Inferior parietal cortex (tissue), 1 donor: ENCODE measurements at regions not wholly inside any gene's neighbourhood (a gene's known extent, or its start where the extent isn't known, plus 50 kb on each side); places are given as distances from the start of the nearest gene placed in this dataset.
"Not testable (repeated sequence)": the region's sequence is repeated elsewhere in the genome, so short reads cannot be mapped to it uniquely, and the experiment has no call there.

Experiments
- DNase-seq: peaks from one replicate; pipeline ENCODE4 v3.0.0-alpha.2; 2016; ENCODE audit errors: extremely low spot score

DNA sequence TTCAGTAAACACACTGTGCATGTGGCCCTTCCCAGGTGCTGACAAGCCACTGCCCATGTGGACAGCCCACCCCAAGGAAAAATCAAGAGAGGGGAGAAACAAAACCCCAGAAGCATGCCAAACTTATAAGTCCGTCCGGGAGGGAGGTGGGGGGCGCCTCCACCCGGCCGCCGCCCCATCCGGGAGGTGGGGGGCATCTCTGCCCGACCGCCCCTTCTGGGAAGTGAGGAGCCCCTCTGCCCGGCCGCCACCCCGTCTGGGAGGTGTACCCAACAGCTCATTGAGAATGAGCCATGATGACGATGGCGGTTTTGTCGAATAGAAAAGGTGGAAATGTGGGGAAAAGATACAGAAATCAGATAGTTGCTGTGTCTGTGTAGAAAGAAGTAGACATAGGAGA is 53.8 kb upstream of the C2CD4B start:
- DNase-seq: no peak

DNA sequence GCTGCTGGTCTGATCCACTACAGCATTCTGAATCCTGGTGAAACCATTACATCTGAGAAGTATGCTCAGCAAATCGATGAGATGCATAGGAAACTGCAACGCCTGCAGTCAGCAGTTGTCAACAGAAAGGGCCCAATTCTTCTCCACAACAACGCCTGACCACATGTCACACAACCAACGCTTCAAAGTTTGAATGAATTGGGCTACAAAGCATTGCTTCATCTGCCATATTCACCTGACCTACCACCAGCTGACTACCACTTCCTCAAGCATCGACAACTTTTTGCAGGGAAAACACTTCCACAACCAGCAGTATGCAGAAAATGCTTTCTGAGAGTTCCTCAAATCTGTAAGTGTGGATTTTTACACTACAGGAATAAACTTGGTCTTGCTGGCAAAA is 54.7 kb upstream of the C2CD4B start:
- no peak for DNase-seq

DNA sequence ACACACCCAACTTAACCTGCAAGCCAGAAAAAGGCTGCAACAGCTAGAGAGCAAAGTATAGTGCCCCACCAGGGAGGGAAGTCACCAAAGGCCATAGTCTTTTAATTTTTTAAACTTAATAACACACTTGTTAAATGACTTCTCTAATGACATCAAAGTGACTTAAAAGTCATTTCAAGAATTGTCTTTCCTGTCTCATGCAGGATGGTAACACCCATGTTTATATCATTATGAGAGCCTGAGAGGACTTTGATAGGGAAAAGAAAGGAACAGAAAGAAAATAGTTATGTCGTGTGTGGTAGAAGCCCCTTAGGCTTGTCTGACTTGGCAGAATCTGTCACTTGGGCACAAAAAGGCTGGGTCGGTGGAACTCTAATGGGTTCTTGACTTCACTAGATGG is 57.9 kb upstream of the C2CD4B start:
- DNase-seq: no peak

DNA sequence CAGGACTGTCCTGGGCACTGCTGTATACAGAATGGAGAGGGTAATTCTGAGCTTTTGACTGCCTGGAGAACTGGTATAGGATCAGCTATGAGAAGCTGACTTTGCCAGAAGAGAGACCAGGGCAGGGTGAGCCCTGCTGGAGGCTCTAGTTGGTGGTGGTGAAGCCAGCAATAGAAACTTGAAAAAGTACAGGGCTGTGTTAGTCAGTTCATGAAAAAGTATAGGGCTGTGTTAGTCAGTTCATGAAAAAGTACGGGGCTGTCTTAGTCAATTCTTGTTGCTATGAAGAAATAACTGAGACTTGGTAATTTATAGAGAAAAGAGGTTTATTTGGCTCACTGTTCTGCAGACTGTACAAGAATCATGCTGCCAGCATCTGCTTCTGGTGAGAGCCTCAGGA is 63.5 kb upstream of the C2CD4B start:
- DNase-seq: no peak

DNA sequence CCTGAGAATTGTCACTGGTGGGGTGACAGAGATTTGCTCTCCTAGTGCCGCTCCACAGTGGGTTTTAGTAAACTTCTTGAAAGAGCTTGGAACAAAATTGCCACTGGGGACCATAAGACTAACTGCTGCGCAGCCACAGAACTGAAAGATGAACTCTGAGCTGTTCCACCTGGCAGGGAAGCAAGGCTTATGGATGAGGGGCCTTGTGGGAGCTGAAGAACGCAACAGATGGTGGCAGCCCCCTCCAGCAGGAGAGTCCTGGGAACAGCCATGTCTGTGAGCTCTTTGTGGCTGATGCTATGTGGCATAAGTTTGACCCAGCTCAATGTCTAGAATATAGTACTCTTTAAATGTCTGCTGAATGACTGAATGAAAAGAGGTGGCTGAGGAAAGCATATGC is 66.8 kb upstream of the C2CD4B start:
- DNase-seq: no peak

DNA sequence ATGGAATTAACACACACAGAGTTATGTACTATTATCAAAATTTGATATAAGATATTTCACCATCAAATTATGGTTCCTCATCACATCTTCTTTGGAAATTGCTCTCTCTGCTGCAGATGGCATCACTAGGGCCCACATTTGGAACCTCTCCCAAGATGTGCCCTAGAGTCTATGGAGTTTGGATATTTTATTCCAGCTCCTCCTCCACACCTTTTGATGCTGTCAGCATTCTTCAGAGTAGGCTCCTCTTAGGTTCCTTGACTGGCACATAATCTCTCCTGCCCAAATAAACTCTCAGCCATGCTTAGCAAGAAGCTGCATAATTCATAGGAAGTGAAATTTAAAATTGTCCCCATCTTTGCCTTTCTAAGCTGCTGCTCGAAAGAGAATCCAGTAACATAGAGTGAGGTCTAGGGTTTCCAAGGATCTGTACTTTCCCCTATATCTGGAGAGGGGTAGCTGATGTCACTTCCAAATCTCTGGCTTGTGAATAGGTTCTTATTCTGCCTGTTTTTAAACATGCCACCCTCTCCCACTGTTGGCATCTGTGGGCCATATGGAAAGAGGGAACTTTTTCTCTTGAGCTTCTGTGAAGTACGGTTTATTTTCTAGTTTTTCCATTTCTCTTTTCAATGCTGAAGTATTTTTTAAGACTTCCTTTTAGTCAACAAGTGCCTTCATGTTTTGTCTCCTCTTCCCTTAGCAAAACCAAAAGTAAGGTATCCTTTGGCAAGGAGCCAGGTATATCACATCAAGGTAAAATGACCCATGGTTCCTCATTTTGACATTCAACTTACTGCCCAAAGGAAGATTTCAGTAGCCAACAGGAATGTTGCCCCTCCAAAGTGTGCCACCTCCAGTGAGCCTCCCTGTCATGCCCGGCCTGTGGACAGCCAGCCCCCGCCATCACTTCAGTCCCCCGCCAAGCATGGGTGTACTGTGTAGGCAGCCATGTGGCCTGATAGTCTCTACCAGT is 75.3 kb upstream of the C2CD4B start:
- no peak for DNase-seq

DNA sequence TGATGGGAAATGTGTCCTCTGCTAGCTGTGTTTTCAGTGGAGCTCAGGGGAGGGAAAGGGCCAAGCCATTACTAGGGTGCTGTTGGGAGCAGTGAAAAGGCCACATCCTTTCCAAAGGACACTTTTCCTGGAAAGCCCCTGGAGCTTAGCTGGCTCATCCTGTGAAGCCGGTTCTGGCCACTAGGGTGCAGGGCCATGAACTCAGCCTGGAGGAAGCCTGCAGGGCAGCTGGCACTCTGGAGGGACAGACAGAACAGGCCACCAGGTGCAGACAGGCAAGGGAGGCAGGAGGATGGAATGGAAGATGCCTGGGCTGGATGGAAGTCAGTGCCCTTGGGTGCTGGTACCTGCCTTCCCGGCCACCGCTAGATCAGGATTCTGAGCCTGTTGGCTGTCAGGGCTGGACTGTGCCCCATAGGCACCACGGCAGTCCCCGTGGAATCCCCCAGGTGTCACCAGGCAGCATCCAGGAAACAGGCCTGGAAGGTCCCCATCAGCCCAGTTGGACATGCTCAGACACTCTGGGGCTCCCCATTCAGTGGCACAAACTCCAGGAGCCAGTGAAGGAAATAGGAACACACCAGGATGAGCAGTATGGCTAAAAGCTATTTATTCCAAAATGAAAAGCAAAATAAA is 76.2 kb upstream of the C2CD4B start:
- no peak for DNase-seq

DNA sequence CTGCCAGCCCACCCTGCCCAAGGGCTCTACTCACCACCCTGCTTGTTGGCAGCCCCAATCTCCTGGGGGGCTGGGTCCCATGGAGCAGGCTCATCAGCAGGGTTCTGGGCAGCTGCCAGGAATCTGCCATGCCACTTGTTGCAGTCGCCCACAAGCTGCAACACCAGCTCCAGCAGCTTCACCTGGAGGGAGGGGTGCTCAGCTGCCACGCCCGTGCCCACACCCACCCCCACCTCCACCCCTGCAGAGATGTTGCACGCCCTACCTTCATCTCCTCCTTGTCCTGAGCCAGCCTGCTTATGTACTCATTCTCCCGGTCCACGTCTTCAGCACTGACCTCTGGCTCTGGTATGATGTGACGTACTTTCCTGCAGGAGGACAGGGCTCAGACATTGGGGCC is 77.9 kb upstream of the C2CD4B start:
- DNase-seq: no peak

DNA sequence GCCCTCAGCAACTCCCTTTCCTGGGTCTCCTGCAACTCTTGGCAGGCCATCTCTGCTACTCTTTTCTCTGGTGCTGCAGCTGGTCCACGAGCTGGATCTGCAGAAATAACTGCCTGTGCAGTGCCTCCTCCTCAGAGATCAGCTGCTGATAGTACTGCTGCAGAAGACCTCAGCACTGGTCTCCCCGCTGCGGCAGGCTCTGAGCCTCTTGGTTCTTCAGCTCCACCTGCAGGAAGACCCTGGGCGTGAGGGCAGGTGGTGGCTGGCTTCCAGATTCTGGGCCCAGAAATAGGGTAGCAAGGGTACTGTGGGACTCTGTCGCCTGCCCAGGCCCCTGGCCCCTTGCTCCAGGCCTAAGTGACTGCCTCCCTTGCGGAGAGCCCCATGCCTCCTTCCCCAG is 79.7 kb upstream of the C2CD4B start:
- DNase-seq: no peak

DNA sequence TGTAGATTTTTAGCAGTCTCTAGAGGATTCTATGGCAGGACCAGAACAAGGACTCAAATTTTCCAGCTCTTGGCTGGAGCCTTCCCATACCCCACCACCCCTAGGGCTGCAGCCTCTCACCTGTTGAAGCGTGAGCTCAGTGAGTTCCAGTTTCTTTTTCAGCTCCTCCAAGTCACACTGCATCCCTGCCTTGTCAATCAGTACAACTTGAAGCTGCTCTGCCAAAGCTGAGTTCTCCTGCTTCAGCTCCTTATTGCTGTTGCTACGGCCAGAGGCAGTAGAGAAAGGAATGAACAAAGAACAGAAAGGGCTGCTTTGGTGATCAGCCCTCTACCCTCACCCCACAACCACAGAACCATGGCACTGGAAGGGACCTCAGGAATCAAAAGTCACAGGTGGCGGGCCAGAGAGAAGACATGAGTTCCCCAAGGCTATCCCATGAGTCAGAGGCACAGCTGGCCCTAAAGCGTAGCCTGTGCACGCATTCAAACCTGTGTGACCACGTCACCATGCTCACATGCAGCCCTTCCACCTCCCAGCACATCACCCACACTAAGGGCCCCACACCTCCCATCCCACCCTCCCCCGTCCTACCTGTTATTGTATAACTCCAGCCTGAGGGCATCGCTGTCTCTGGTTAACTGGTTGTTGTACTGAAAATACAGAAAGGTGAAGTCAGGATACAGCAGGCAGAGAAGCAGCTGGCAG is 83.3 kb upstream of the C2CD4B start:
- DNase-seq: no peak

DNA sequence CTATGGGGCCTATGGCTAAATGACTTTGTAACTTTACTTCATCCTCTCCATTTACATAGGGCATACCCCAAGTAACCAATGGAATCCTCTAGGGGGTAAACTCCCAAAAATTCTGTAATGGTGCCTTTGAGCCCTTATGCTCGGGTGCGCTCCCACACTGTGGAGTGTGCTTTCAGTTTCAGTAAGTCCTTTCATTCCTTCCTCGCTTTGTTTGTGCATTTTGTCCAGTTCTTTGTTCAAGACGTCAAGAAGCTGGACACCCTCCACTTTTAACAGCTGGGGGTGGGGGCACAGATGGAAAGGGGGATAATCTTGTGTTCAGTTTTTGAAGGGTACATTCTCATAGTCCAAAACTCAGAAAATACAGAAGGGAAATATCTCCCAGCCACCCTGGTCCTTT is 84.4 kb upstream of the C2CD4B start:
- no peak for DNase-seq

DNA sequence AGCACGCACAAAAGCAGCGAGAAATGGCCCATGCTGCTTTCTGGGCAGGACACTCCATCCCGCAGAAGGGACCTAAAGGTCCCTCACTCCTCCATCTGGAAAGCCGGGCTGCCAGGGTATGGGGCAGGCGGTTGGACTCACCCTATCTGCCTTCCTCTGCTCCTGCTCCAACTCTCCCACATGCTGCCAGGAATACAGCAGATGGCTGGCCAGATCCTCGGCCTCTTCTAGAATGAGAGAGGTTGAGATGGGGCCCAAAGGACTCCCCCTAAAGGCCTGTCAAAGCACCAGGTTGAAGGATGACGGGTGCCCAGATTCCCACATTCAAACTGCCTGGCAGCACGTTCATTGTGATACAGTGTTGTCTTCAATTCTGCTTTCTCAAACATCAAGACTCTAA is 85.1 kb upstream of the C2CD4B start:
- no peak for DNase-seq

DNA sequence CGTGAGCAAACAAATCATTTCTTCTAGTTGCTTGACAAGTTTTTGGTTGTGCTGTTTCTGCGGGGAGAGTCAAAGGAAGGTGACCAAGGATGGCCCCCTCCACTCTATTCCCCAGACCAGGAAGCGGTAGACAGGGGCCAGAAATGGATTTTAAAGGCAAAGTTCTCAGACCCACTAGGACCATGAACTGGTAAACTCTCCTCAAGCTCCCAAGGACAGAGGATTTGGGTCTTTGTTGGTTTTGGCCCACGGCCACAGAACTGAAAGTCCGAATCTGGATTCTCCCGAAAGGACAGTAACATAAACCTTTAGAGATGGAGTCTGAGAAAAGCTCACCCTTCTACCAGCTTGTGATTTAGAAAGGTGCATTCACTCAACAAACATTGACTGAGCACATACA is 85.9 kb upstream of the C2CD4B start:
- DNase-seq: no peak

DNA sequence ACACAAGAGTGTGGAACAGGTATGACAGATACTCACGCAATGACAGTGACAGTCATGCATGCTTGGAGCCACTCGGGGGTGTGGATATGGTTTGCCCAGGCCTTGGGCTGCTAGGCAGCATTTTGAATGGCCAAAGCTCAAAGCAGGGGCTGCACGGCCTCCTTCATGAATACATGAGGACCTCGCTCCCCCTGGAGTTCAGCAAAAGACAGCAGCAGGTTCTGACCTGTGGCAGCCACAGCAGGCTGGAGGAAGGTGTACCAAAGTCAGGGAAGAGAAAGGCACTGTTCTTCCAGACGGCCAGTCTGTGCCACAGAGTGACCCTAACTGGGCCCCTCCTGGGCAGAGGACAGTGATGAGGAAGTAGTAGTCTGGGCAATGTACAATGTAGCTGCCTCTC is 88.2 kb upstream of the C2CD4B start:
- no peak for DNase-seq

DNA sequence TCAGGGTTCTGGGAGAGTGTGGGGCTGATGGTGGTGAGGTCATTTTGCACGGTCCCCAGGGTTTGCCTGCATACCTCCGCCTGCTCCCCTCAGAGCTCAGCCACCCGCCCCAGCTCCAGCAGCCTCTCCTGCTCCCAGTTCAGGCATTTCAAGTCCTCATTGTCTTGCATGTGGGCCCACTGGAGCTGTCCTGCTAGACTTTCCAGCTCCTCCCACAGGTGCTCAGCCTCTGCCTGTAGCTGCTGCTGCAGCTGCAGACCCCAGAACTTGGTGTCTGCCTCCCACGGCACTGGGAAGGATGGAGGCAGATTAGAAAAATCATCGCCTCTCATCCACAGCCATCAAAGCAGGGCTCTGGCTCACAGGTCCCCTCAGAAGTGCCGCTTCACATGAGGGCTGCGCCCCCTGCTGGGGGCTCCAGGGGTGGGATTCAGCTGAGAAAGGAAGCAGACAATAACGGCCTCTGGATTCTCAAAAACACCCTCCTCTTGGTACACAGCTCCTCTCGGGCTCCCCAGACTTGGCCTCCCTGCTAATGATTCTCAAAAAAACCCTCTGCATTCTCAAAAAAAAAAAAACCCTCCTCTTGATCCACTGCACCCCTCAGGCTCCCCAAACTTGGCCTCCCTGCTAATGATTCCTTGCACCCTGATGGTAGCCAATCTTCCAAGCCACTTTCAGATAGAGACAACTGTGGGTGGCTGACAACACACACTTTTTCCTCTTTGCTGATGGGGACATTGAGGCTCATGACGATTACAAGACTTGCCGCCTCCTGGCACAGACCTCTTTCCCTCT is 89.3 kb upstream of the C2CD4B start:
- peak; percentile 13 for DNase-seq

DNA sequence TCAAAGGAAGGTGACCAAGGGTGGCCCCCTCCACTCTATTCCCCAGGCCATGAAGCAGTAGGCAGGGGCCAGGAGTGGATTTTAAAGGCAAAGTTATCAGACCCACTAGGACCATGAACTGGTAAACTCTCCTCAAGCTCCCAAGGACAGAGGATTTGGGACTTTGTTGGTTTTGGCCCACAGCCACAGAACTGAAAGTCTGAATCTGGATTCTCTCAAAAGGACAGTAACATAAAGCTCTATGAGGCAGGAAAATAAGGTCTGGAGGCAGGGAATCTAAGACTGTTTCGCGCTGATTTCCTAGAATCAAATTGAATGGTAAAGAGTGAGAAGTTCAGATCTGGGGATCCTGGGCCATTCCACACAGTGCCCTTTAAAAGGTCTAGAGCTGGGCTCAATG is 91.3 kb upstream of the C2CD4B start:
- DNase-seq: not testable (repeated sequence)

DNA sequence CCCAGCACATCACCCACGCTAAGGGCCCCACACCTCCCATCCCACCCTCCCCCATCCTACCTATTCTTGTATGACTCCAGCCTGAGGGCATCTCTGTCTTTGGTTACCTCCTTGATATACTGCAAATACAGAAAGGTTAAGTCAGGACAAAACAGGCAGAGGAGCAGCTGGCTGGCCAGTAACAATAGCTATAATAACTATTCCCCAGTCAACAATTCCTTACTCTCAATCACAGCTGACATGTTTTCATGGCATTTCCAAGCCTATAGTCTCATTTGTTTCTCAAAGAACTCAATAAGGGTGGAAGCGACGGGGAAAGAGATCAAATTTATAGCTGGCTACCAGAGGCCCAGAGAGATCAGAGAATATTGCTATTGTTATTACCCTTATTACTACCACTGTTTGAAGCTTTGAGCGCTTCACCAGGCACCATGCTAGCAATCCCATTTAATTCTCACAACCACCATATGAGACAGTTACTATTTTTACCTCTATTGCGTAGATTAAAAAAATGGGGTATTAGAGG is 93.0 kb upstream of the C2CD4B start:
- DNase-seq: no peak

DNA sequence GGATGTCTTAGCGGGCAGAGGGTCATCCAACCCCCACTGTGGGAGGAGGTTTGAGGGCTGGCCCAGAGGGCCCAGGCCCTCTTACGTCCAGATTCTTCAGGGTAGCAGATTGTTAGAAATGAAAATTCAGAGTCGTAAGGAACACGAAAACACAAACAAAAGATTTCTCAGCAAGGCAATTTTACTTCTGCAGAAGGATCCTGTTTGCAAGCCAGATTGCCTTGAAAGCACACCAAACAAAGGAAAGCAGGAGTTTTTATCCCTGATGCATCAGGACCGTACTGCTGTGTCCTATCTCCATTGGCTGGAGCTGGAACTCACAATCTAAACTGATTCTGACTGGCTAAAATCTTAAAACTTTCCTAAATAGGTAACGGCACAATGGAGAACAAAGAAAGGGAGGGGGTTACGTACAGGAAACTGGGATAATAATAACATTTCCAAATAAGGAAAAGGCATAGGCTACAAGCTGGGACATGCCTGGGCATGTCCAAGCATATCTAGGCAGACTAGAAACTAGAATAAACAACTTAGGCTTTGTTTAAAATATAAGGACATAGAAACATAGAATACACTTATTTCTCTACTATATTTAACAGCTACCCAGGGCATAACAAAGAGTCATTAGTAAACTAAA is 97.3 kb upstream of the C2CD4B start:
- DNase-seq: no peak

DNA sequence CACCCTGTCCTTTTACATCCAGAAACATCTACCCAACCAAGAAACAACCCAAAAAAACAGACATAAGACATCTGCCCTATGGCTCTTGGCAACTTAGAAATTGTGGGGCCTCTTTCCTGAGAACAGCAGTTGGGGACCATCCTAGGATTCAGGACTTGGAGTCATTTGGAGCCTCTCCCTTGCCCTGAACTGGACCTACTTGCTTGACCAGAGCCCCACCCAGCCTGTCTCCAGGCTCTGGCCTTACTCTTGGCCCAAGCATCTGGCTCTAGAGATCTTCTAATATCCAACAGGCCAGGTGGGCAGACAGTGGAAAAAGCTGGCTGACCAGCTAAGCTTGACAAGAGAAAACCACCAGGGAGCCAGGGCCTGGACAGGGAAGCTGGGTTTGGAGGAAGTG is 99.1 kb upstream of the C2CD4B start:
- DNase-seq: no peak

DNA sequence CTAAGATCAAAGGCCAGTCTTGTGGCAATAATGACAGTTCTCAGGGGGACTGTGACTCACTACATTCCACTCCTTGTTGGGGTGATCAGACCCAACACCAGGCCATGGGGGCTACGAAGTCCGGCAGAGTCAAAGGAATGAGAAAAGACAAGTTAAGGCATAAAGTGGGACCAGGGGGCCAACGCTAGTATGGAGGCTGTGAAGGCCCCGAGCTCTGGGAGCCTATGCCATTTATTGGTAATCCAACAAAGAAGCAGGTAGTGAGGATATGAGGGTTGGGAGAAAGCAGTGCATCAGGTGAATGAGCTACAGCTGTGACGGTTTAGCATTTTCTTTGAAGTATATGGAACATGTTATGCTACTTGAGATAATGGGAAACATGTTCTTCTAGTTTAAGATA is 104.4 kb upstream of the C2CD4B start:
- no peak for DNase-seq
